AG04449 (cell line): ENCODE measurements at regions not wholly inside any gene's neighbourhood (a gene's known extent, or its start where the extent isn't known, plus 50 kb on each side); places are given as distances from the start of the nearest gene placed in this dataset.

Experiments used
- CTCF ChIA-PET: fragments of 350-600 bp; formaldehyde crosslinking; extraction: SDS; loops from one replicate; lab custom pipeline; 2021; ENCODE audit warnings: antibody characterized with exemption; lab: Yijun Ruan, JAX
- POLR2A ChIA-PET: fragments of 400-600, 350-600 bp; formaldehyde crosslinking; extraction: SDS; loops from one replicate; lab custom pipeline; 2020; ENCODE audit warnings: antibody characterized with exemption, inconsistent platforms; lab: Yijun Ruan, JAX
- DNase-seq: peaks from one replicate; pipeline ENCODE4 v3.0.0-alpha.2; 2010; ENCODE audit warnings: low read depth, low spot score
- H3K4me3 ChIP-seq: 2 replicates; pipeline ENCODE4 v1.5.1; 2011; ENCODE audit warnings: low read depth, mild to moderate bottlenecking, control low read depth, low read length
- CTCF ChIP-seq: IDR thresholded peaks from one replicate; pipeline ENCODE4 v1.5.1; 2011; ENCODE audit warnings: mild to moderate bottlenecking, moderate library complexity, low read length, control low read depth, inconsistent platforms; ENCODE audit not compliant: insufficient read depth; ENCODE audit errors: missing control alignments

GRCh38 chr2:13089971-13090370, 373.2 kb downstream of the TRIB2 start:
- ChIA-PET POLR2A (no interaction called here), CTCF (no interaction called here)
- H3K4me3 ChIP-seq, result no peak overlapping the region
- TF ChIP-seq CTCF, result no peak
- no peak for DNase-seq

- DNase-seq, result no peak
- ChIA-PET POLR2A (no interaction called here), CTCF (no interaction called here)
- no peak for TF ChIP-seq CTCF
- H3K4me3 ChIP-seq, result no peak overlapping the region
Measured at GRCh38 chr2:13091455-13091854, 374.7 kb downstream of the TRIB2 start.

GRCh38 chr2:13091861-13092378, 375.2 kb downstream of the TRIB2 start:
- no peak for DNase-seq
- ChIA-PET POLR2A (no interaction called here), CTCF (no interaction called here)
- no peak for TF ChIP-seq CTCF
- H3K4me3 ChIP-seq, result no peak overlapping the region

- no peak overlapping the region for H3K4me3 ChIP-seq
- TF ChIP-seq CTCF, result no peak
- ChIA-PET CTCF (no interaction called here), POLR2A (no interaction called here)
- no peak for DNase-seq
Measured at GRCh38 chr2:13093416-13093991, 376.8 kb downstream of the TRIB2 start.

GRCh38 chr2:13102397-13103063, 385.8 kb downstream of the TRIB2 start:
- no peak overlapping the region for H3K4me3 ChIP-seq
- no peak for DNase-seq
- CTCF ChIA-PET, result no interaction called here
- POLR2A ChIA-PET, result no interaction called here
- no peak for TF ChIP-seq CTCF

- no peak for TF ChIP-seq CTCF
- CTCF ChIA-PET, result no interaction called here
- POLR2A ChIA-PET, result no interaction called here
- no peak overlapping the region for H3K4me3 ChIP-seq
- DNase-seq, result no peak
Measured at GRCh38 chr2:13103151-13103550, 386.4 kb downstream of the TRIB2 start.
